ENCODE measurements at regions not wholly inside any gene's neighbourhood (a gene's known extent, or its start where the extent isn't known, plus 50 kb on each side); places are given as distances from the start of the nearest gene placed in this dataset.
"Not testable (repeated sequence)": the region's sequence is repeated elsewhere in the genome, so short reads cannot be mapped to it uniquely, and the experiment has no call there.

- DNase-seq; H3K27me3 ChIP-seq (ENCODE audit: control insufficient read depth, insufficient read depth, low read length); H3K27ac Mint-ChIP-seq; H3K36me3 ChIP-seq (ENCODE audit: control insufficient read depth, insufficient read depth, low read length); H3K4me1 ChIP-seq (ENCODE audit: control insufficient read depth, insufficient read depth, low read length, poor library complexity, severe bottlenecking); H3K4me3 ChIP-seq (ENCODE audit: low read depth, low read length); H3K27ac ChIP-seq (ENCODE audit: insufficient read depth, low read length, poor library complexity, severe bottlenecking); H3K27me3 Mint-ChIP-seq; H3K9me3 Mint-ChIP-seq; H3K4me1 Mint-ChIP-seq; H3K9me3 ChIP-seq (ENCODE audit: control insufficient read depth in 2 of 2, low read length in 2 of 2); H3K4me3 Mint-ChIP-seq; H3K36me3 Mint-ChIP-seq; ATAC-seq (ENCODE audit: low read depth in 2 of 2): not testable (repeated sequence)
These were observed 228.4 kb downstream of the CAAP1 start for GRCh38 chr9:26664087-26664773.

GRCh38 chr9:26662476-26662875 is 230.1 kb downstream of the CAAP1 start:
- no peak overlapping the region for H3K4me3 Mint-ChIP-seq
- H3K27me3 Mint-ChIP-seq: no peaks in the 10 kb centered on the region
- no peak overlapping the region for H3K4me3 ChIP-seq (ENCODE audit: low read depth, low read length)

GRCh38 chr9:26658476-26658875 is 234.1 kb downstream of the CAAP1 start:
- Histone ChIP-seq H3K9me3 (ENCODE audit: control insufficient read depth in 2 of 2, low read length in 2 of 2) (no peaks in the 10 kb centered on the region), H3K4me1 (ENCODE audit: control insufficient read depth, insufficient read depth, low read length, poor library complexity, severe bottlenecking) (no peaks in the 10 kb centered on the region), H3K27ac (ENCODE audit: insufficient read depth, low read length, poor library complexity, severe bottlenecking) (no peak overlapping the region), H3K4me3 (ENCODE audit: low read depth, low read length) (no peak overlapping the region), H3K36me3 (ENCODE audit: control insufficient read depth, insufficient read depth, low read length) (no peaks in the 10 kb centered on the region), H3K27me3 (ENCODE audit: control insufficient read depth, insufficient read depth, low read length) (no peaks in the 10 kb centered on the region)
- H3K27me3 Mint-ChIP-seq: no peaks in the 10 kb centered on the region
- ATAC-seq (ENCODE audit: low read depth in 2 of 2) (no peak), DNase-seq (no peak)
- no peak overlapping the region for H3K27ac Mint-ChIP-seq
- peaks cover 0 to 6% (median 2%) of the 10 kb centered on the region in 7 donors for H3K9me3 Mint-ChIP-seq
- no peak overlapping the region for H3K4me3 Mint-ChIP-seq
- H3K4me1 Mint-ChIP-seq: no peaks in the 10 kb centered on the region
- H3K36me3 Mint-ChIP-seq: no peaks in the 10 kb centered on the region

More at GRCh38 chr9:26662476-26662875, 230.1 kb downstream of the CAAP1 start:
- Histone ChIP-seq H3K27ac (ENCODE audit: insufficient read depth, low read length, poor library complexity, severe bottlenecking) (no peak overlapping the region), H3K36me3 (ENCODE audit: control insufficient read depth, insufficient read depth, low read length) (no peaks in the 10 kb centered on the region), H3K9me3 (ENCODE audit: control insufficient read depth in 2 of 2, low read length in 2 of 2) (no peaks in the 10 kb centered on the region), H3K4me1 (ENCODE audit: control insufficient read depth, insufficient read depth, low read length, poor library complexity, severe bottlenecking) (no peaks in the 10 kb centered on the region), H3K27me3 (ENCODE audit: control insufficient read depth, insufficient read depth, low read length) (no peaks in the 10 kb centered on the region)
- Mint-ChIP-seq H3K27ac (no peak overlapping the region), H3K36me3 (no peaks in the 10 kb centered on the region), H3K4me1 (no peaks in the 10 kb centered on the region), H3K9me3 (peaks cover 0 to 6% (median 2%) of the 10 kb centered on the region in 7 donors)
- DNase-seq (no peak), ATAC-seq (ENCODE audit: low read depth in 2 of 2) (no peak)

- peaks cover 0 to 8% (median 2%) of the 10 kb centered on the region in 7 donors for H3K9me3 Mint-ChIP-seq
- H3K36me3 Mint-ChIP-seq: no peaks in the 10 kb centered on the region
- no peaks in the 10 kb centered on the region for H3K27me3 Mint-ChIP-seq
- no peaks in the 10 kb centered on the region for H3K4me1 ChIP-seq (ENCODE audit: control insufficient read depth, insufficient read depth, low read length, poor library complexity, severe bottlenecking)
- ATAC-seq (ENCODE audit: low read depth in 2 of 2) (no peak), DNase-seq (no peak)
- no peaks in the 10 kb centered on the region for H3K9me3 ChIP-seq (ENCODE audit: control insufficient read depth in 2 of 2, low read length in 2 of 2)
- H3K27ac ChIP-seq (ENCODE audit: insufficient read depth, low read length, poor library complexity, severe bottlenecking): no peak overlapping the region
- H3K27me3 ChIP-seq (ENCODE audit: control insufficient read depth, insufficient read depth, low read length): no peaks in the 10 kb centered on the region
- H3K4me3 Mint-ChIP-seq: no peak overlapping the region
- no peaks in the 10 kb centered on the region for H3K4me1 Mint-ChIP-seq
- H3K36me3 ChIP-seq (ENCODE audit: control insufficient read depth, insufficient read depth, low read length): no peaks in the 10 kb centered on the region
- no peak overlapping the region for H3K4me3 ChIP-seq (ENCODE audit: low read depth, low read length)
- no peak overlapping the region for H3K27ac Mint-ChIP-seq
These were observed 234.6 kb downstream of the CAAP1 start for GRCh38 chr9:26657958-26658357.

- Mint-ChIP-seq H3K4me3 (no peak overlapping the region), H3K36me3 (no peaks in the 10 kb centered on the region), H3K27me3 (no peaks in the 10 kb centered on the region), H3K4me1 (no peaks in the 10 kb centered on the region), H3K9me3 (peaks cover 0 to 8% (median 1%) of the 10 kb centered on the region in 7 donors), H3K27ac (no peak overlapping the region)
- no peaks in the 10 kb centered on the region for H3K4me1 ChIP-seq (ENCODE audit: control insufficient read depth, insufficient read depth, low read length, poor library complexity, severe bottlenecking)
- H3K36me3 ChIP-seq (ENCODE audit: control insufficient read depth, insufficient read depth, low read length): no peaks in the 10 kb centered on the region
- no peak for DNase-seq
- H3K4me3 ChIP-seq (ENCODE audit: low read depth, low read length): no peak overlapping the region
- ATAC-seq (ENCODE audit: low read depth in 2 of 2): no peak
- H3K27ac ChIP-seq (ENCODE audit: insufficient read depth, low read length, poor library complexity, severe bottlenecking): no peak overlapping the region
- no peaks in the 10 kb centered on the region for H3K27me3 ChIP-seq (ENCODE audit: control insufficient read depth, insufficient read depth, low read length)
- no peaks in the 10 kb centered on the region for H3K9me3 ChIP-seq (ENCODE audit: control insufficient read depth in 2 of 2, low read length in 2 of 2)
These were observed 236.4 kb downstream of the CAAP1 start for GRCh38 chr9:26656003-26656870.

- H3K27ac Mint-ChIP-seq: no peak overlapping the region
- H3K36me3 Mint-ChIP-seq: no peaks in the 10 kb centered on the region
- no peaks in the 10 kb centered on the region for H3K36me3 ChIP-seq (ENCODE audit: control insufficient read depth, insufficient read depth, low read length)
- H3K9me3 ChIP-seq (ENCODE audit: control insufficient read depth in 2 of 2, low read length in 2 of 2): no peaks in the 10 kb centered on the region
- H3K9me3 Mint-ChIP-seq: peaks cover 0 to 7% (median 1%) of the 10 kb centered on the region in 7 donors
- H3K27ac ChIP-seq (ENCODE audit: insufficient read depth, low read length, poor library complexity, severe bottlenecking): no peak overlapping the region
- H3K27me3 Mint-ChIP-seq: no peaks in the 10 kb centered on the region
- no peaks in the 10 kb centered on the region for H3K4me1 Mint-ChIP-seq
- no peaks in the 10 kb centered on the region for H3K27me3 ChIP-seq (ENCODE audit: control insufficient read depth, insufficient read depth, low read length)
- H3K4me3 ChIP-seq (ENCODE audit: low read depth, low read length): no peak overlapping the region
- no peak for DNase-seq
- no peaks in the 10 kb centered on the region for H3K4me1 ChIP-seq (ENCODE audit: control insufficient read depth, insufficient read depth, low read length, poor library complexity, severe bottlenecking)
- no peak for ATAC-seq (ENCODE audit: low read depth in 2 of 2)
- H3K4me3 Mint-ChIP-seq: no peak overlapping the region
These were observed 237.4 kb downstream of the CAAP1 start for GRCh38 chr9:26655166-26655565.

GRCh38 chr9:26650325-26650724 is 242.3 kb downstream of the CAAP1 start:
- Histone ChIP-seq H3K27me3 (ENCODE audit: control insufficient read depth, insufficient read depth, low read length) (no peaks in the 10 kb centered on the region), H3K36me3 (ENCODE audit: control insufficient read depth, insufficient read depth, low read length) (no peaks in the 10 kb centered on the region), H3K9me3 (ENCODE audit: control insufficient read depth in 2 of 2, low read length in 2 of 2) (no peaks in the 10 kb centered on the region), H3K4me3 (ENCODE audit: low read depth, low read length) (no peak overlapping the region), H3K4me1 (ENCODE audit: control insufficient read depth, insufficient read depth, low read length, poor library complexity, severe bottlenecking) (no peaks in the 10 kb centered on the region), H3K27ac (ENCODE audit: insufficient read depth, low read length, poor library complexity, severe bottlenecking) (no peak overlapping the region)
- Mint-ChIP-seq H3K4me1 (no peaks in the 10 kb centered on the region), H3K36me3 (no peaks in the 10 kb centered on the region), H3K27me3 (no peaks in the 10 kb centered on the region), H3K4me3 (no peak overlapping the region), H3K27ac (no peak overlapping the region), H3K9me3 (peaks cover 0 to 10% (median 0%) of the 10 kb centered on the region in 7 donors)
- DNase-seq (no peak), ATAC-seq (ENCODE audit: low read depth in 2 of 2) (no peak)
